ENCODE measurements at regions not wholly inside any gene's neighbourhood (a gene's known extent, or its start where the extent isn't known, plus 50 kb on each side); places are given as distances from the start of the nearest gene placed in this dataset.
A peak's percentile ranks its signal among the peaks of the same experiment; 100 is the strongest.

GRCh38 chr10:78395162-78395561, 361.5 kb downstream of the RPS24 start:
- no peak for DNase-seq (ENCODE audit: low read depth)

GRCh38 chr10:78396754-78397153, 363.1 kb downstream of the RPS24 start:
- DNase-seq (ENCODE audit: low read depth), result no peak

- DNase-seq (ENCODE audit: low read depth), result no peak
These were observed 364.1 kb downstream of the RPS24 start for GRCh38 chr10:78397786-78398185.

GRCh38 chr10:78398382-78398781, 364.7 kb downstream of the RPS24 start:
- DNase-seq (ENCODE audit: low read depth), result no peak

GRCh38 chr10:78401624-78402367, 368.1 kb downstream of the RPS24 start:
- DNase-seq (ENCODE audit: low read depth), result no peak

GRCh38 chr10:78402591-78402990, 368.9 kb downstream of the RPS24 start:
- no peak for DNase-seq (ENCODE audit: low read depth)

DNA sequence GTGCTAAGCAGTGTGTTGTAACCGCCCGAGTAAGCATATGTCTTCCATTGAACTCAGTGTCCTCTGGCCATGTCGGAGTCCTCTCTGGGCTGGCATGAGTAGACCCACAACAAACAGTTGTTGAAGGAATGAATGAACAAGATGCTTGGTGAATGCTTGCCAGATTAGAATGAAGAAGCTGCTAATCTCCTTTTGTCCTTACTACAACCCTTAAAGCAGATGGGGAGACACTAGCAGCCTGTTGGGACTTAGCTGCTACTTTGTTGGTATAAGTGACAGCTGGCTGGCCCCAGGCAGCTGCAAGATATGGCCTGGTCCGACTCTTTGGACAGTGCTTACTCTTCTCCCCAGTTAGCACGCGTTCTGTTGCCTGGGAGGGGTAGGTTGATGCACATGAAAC, 370.1 kb downstream of the RPS24 start:
- no peak for DNase-seq (ENCODE audit: low read depth)

- DNase-seq (ENCODE audit: low read depth), result no peak
These were observed 370.6 kb downstream of the RPS24 start for GRCh38 chr10:78404296-78404695.

- DNase-seq (ENCODE audit: low read depth), result no peak
These were observed 371.6 kb downstream of the RPS24 start for GRCh38 chr10:78405231-78405630.

- no peak for DNase-seq (ENCODE audit: low read depth)
These were observed 372.1 kb downstream of the RPS24 start for GRCh38 chr10:78405736-78406135.

DNA sequence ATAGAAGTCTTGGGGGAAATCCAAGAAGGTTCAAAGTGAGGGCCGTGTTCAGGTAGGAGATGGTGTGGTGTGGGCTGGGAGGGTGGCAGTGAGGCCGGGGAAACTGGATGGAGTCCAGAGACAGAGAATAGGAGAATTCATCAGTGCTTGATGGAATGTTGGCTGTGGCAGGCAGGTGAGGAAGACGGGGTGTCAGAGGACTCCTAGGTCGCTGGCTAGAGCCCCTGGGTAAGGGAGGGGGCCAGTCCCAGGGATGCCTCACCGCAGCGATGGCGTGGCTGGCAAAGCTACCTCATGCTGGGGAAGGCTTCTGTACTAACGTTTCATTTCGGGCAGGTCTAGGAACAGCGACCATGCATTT, 373.0 kb downstream of the RPS24 start:
- DNase-seq (ENCODE audit: low read depth), result no peak

- peak; percentile 62 for DNase-seq (ENCODE audit: low read depth)
These were observed 373.5 kb downstream of the RPS24 start for GRCh38 chr10:78407009-78407711.

DNA sequence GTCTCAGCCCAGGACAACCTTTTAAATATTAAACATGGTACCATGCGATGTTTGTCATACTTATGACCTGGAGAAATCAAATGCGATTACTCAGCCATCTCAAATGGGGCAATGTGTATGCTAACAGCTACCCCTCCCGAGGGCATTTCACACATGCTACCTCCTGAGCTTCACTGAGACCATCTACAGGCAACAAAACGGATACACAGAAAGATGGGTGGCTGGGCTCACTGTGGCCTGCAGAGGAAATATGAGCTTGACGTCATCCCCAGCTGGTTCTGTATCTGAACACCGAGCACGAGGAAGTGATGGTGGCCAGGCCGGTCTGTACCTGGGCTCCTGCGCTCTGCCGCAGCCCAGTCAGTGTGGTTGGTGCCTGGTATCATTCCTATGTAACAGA, 374.3 kb downstream of the RPS24 start:
- no peak for DNase-seq (ENCODE audit: low read depth)

DNA sequence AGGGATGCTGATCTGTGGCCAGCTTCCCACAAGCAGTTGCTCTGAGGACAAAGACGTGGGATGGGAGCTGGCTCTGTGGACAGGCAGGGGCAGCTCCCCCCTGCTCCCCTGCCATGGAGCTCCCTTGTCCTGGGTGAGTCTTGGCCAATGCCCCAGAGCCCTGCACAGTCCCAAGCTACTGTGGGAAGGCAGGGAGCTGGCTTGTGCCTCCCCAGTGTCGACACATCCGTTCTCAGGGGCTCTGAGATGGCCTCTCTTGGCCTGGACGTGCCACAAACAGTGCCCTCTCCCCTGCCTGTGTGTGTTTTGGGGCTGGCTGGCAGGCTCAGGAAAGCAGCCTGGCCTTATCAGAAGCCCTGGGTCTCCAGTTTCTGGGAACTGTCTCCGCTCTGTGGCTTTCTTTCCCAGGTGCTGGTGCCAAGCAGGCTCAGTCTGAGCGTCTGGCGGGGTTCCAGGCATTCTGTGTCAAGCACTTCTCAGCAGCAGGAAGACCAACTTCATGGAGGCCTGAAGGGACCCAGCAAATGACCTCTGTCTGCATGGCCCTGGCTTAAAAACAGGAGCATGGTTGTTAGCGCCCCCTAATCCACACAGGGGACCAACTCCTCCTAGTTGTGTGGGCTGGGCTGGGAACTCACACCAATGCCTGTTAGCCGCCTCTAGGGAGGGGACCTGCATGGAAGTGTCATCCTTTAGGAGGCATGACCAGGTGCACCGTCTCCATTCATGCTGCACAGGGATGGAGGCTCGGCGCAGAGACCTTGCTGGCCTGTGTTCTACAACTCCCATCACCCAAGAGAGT, 375.2 kb downstream of the RPS24 start:
- no peak for DNase-seq (ENCODE audit: low read depth)

GRCh38 chr10:78410046-78410965, 376.6 kb downstream of the RPS24 start:
- no peak for DNase-seq (ENCODE audit: low read depth)

GRCh38 chr10:78411716-78412115, 378.1 kb downstream of the RPS24 start:
- DNase-seq (ENCODE audit: low read depth), result no peak

DNA sequence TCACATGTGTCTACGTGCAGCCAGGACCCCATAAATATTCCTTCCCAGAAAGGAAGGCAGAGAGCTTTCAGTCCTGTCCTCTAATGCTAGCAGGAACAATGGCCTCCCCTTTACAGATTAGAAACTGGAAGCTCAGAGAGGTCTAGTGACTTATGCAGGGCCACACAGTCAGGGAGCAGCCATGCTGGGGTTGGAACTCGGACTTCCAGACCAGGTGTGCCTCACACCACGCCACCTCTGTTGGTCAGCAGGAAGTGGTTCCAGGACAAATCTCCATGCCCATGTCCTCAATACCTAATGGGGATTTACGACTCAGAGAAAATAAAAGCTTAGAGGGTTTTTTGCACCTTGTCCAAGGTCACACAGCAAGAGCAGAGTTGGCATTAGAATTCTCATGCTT, 378.9 kb downstream of the RPS24 start:
- DNase-seq (ENCODE audit: low read depth), result no peak

- DNase-seq (ENCODE audit: low read depth), result no peak
These were observed 379.7 kb downstream of the RPS24 start for GRCh38 chr10:78413076-78414055.

DNA sequence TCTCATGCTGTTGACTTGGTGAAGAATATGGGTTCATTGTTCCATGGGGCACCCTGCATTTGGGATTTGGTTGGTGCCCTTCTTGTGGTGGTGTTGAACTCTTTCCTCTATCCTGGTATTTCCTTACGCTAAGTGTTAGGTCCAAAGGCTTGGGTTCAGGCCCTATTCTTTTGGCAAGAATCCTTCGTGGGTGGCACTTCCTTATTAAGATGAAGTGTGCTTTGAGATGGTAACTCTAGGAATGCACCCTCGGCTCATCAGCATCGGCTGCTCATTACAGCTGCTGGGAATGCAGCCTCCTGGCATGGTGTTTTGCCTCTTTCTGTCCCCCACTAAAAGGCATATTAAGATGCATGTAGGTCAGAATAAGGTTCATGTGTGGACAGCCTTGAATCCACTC, 380.7 kb downstream of the RPS24 start:
- DNase-seq (ENCODE audit: low read depth), result no peak

- no peak for DNase-seq (ENCODE audit: low read depth)
These were observed 381.4 kb downstream of the RPS24 start for GRCh38 chr10:78415111-78415510.

All from activated T-cell treated with anti-CD3 and anti-CD28 coated beads for 24 hours (primary cell).